NCI-H1930 (cell line): ENCODE measurements at regions not wholly inside any gene's neighbourhood (a gene's known extent, or its start where the extent isn't known, plus 50 kb on each side); places are given as distances from the start of the nearest gene placed in this dataset.

Experiments
- DNase-seq, 2 experiments: peaks; one replicate each; lab custom pipeline; 2025; lab: John Stamatoyannopoulos, UW

GRCh38 chr2:41066168-41066567 lies 614.3 kb upstream of the SLC8A1 start:
- DNase-seq: no peak

- peak in 1 of 2 experiments; percentile 10 for DNase-seq
Measured at GRCh38 chr2:41068740-41069139, 616.9 kb upstream of the SLC8A1 start.

DNA sequence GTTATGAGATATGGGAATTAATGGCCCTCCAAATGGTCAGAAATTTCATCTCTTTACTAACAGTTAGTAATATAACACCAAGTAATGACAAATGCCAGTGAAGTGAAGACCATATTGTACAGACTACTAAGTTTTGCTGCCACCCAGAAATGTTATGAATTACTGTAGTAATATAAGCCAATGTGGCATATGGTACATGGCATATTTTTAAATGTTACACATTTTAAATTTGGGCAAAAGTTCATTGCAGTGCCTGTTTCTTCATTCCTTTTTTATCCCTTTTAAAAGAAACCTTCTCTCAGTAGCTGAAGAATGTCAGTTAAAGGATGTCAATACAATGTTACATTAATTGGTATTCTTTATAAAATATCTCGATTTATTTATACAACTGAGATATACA lies 626.5 kb upstream of the SLC8A1 start:
- no peak for DNase-seq

DNA sequence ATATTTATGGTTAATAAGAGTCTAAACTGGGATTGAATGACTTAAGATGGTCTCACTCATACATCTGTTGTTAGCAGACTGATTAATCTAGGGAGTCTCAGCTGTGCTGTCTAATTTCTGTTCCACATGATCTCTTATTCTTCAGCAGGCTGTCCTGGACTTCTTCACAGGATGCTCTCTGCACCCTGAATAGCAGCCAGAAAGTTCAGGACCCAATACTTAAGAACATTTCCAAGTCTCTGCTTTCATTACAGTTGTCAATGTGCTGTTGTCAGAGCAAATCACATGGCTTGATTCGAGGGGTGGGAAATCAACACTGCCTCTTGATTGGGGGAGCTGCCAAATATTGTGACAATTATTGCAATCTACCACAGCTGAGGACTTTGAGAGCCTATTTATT lies 627.1 kb upstream of the SLC8A1 start:
- DNase-seq: no peak

DNA sequence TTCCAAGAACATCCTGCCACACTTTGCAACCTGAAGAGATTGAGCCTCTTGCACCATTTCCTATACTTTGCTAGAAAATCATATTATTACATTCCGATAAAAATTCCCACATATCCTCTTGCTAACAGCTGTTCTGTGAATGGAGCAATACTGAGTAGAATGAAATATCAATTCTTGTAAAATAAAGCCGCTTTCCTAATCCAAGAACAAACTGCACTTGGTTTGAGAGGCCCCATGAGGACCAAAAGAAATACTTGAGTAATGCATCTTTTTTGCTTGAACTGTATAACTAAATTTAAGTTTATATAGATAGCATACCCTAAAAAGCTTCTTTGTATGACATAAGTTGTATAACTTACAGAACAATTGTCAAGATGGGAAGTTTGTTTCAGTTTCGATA lies 632.4 kb upstream of the SLC8A1 start:
- DNase-seq: no peak

DNA sequence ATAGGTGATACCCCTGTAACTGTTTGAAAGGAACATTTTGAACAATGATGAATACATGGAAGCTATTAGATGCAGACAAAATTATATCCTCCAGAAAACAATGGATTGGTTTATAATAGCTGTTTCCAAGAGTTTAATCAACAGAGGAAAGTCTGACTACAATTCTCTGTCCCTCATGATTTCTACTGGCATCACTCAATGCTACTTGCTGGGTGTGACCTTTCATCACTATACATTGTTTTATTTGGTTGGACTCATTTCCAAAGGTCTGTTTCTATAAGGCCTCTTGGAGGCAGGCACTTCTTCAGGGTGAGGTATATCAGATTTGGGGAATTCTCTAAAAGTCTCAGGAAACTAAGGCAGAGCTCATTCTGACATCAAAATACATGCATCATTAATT lies 636.1 kb upstream of the SLC8A1 start:
- DNase-seq: no peak

DNA sequence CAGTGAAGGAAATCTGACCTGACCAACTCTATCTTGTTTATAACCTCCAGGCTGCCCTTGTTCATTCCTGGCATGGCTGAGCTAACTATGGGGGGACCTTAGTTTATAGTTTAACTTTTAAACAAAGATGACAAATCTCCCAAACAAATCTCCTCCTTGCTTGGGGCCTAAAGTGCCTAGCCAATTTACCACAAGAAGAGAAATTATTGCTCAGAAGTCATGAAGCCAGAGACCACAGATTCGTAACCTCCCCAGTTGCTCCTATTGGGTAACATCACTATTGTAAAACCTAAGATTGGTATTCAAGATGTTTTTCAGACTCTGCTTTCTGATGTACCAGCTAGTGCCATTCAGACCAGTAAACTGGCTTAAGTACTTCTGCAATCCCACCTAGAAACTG lies 649.4 kb upstream of the SLC8A1 start:
- no peak for DNase-seq

DNA sequence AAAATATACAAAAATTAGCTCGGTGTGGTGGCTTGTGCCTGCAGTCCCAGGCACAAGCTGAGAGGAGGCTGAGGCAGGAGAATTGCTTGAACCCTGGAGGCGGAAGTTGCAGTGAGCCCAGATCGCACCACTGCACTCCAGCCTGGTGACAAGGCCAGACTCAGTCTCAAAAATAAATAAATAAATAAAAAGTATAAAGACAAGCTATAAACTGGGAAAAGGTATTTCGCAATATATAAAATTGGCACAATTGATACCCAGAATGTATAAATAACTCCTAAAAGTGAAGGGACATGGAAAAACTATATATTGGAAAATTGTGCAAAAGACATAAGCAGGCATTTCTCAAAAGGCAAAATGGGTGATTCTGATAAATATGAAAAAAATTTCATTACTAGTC lies 657.9 kb upstream of the SLC8A1 start:
- no peak for DNase-seq

DNA sequence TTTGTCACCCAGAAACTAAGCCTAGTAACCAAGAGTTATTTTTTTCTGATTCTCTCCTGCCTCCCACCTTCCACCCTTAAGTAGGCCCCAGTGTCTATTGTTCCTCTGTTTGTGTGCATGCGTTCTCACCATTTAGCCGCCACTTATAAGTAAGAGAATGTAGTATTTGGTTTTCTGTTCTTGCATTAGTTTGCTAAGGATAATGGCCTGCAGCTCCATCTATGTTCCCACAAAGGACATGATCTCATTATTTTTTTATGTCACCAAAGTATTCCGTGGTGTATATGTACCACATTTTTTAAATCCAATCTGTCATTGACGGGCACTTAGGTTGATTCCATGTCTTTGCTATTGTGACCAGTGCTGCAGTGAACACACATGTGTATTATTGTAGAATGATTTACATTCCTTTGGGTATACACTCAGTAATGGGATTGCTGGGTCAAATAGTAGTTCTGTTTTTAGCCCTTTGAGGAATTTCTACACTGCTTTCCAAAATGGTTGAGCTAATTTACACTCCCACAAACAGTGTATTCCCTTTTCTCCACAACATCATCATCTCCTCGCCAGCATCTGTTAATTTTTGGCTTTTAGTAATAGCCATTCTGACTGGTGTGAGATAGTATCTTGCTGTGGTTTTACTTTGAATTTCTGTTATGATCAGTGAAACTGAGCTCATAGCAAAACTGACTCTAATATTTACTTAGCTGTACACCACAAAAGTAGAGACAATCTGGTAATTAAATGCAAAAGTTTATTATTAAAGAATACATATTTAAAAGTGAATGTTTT lies 660.1 kb upstream of the SLC8A1 start:
- no peak for DNase-seq

DNA sequence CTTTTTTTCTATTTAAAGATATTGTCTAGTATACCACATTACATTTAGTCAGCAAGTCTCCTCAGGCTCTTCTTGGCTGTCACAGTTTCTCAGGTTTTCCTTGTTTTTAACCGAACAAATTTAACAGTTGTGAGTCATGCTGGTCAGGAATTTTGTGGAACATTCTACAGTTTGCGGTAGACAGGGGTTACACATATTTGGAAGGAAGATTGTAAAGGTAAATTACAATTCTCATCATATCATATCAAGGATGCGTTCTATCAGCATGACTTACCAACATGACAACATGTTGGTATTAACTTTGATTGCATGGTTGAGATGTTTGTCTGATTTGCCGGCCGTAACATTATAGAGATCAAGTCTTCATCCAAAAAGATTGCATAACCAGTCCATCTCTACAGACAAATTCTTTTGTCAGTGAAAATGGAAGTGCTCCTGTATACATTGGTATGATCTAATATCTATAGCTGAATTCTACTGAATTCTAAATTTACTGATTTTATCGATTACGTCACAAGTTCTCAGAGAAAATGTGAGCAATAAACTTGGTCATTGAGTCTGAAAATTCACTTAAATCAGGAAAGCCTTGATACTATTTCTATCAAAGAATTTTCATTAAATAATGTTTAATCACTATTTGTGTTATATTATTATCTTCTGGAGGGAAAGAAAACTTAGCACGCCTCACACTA lies 664.4 kb upstream of the SLC8A1 start:
- DNase-seq: no peak

GRCh38 chr2:41119489-41119888 lies 667.6 kb upstream of the SLC8A1 start:
- no peak for DNase-seq

DNA sequence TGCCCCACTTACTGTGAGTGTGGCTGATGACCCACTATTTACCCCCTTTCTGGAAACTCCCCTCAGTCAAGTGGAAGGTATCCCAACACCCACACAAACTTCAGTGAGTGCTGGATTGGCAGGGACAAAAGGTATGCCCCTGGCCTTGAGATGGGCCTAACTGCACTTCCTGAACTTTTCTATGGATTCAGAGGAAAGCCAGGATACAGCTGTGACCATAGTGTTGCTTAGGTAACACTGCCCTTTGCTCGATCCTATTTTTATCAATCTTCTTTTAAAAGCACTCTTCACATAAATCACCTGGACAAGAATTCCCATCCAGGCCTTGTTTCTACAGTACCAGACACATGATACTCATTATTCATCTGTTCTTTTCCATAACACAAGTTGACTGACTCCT lies 671.5 kb upstream of the SLC8A1 start:
- no peak for DNase-seq

DNA sequence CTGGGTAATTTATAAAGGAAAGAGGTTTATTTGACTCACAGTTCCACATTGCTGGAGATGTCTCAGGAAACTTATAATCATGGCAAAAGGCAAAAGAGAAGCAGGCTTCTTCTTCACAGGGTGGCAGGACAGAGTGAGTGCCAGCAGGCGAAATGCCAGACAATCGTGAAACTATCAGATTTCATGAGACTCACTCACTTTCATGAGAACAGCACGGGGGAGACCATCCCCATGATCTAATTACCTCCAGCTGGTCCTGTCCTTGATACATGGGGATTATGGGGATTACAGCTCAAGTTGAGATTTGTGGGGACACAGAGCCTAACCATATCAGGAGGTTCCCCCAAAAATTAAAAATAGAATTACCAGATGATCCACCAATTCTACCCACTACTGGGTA lies 675.5 kb upstream of the SLC8A1 start:
- DNase-seq: no peak

- DNase-seq: no peak
Measured at GRCh38 chr2:41129988-41130387, 678.1 kb upstream of the SLC8A1 start.

DNA sequence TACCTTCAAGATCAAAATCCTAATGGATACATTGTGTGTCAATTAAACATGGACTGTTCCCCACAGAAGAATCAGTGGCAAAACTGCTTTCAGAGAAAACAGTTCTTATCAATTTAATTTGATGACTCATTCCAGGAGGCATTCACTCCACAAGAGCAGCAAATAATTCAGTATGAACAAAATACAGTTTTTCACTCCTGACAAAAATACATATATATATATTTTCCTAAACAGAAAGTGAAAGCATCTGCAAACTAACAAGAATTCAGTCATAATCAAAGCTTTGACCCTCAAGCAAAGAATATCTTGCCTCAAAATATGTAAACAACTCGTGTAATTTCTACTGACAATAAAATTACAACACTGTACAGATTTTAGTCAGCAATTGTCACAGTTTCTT lies 685.1 kb upstream of the SLC8A1 start:
- DNase-seq: no peak

GRCh38 chr2:41141146-41141791 lies 689.4 kb upstream of the SLC8A1 start:
- DNase-seq: no peak

DNA sequence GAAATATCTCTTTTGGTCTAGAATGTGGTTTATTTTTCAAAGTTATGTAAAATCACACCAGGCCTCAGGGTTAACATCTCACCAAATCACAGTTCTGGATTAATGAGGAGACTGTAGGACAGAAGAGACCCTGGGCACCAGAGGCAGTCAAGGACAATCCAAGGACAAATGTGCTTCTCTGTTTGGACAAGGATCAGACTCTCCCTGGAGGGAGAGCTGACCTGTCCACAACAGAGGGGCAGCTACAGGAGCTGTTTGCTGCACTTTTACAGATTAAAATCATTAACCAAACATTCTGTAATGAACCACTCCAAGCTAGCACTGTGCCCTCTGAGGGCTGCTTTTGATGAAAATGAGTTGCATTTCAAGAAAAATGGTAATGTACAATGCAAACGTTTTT lies 690.6 kb upstream of the SLC8A1 start:
- no peak for DNase-seq

- no peak for DNase-seq
Measured at GRCh38 chr2:41145066-41145465, 693.2 kb upstream of the SLC8A1 start.

GRCh38 chr2:41149054-41149453 lies 697.2 kb upstream of the SLC8A1 start:
- DNase-seq: no peak

DNA sequence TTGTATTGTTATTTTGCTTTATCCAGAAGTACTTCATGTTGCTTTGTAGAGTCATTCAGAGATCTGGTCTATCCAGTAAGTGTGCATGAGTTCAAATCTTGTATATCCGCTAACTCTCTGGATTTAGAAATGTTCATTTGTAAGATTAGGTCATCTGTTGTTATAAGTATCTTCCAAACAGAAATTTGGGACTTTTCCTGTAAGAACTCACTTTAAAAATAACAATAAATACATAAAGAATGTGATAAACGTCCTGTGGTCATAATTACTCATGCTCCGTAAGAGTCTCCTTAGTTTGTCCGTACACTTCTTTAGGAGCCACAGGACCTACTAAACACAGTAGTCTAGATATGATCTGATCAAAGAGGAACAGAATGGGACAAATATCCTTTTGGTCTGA lies 699.9 kb upstream of the SLC8A1 start:
- DNase-seq: no peak

GRCh38 chr2:41152318-41152717 lies 700.4 kb upstream of the SLC8A1 start:
- no peak for DNase-seq

- no peak for DNase-seq
Measured at GRCh38 chr2:41160439-41160838, 708.5 kb upstream of the SLC8A1 start.

- DNase-seq: no peak
Measured at GRCh38 chr2:41167014-41167413, 715.1 kb upstream of the SLC8A1 start.
